Loucy (cell line): ENCODE measurements at regions not wholly inside any gene's neighbourhood (a gene's known extent, or its start where the extent isn't known, plus 50 kb on each side); places are given as distances from the start of the nearest gene placed in this dataset.
A peak's percentile ranks its signal among the peaks of the same experiment; 100 is the strongest.
"Not testable (repeated sequence)": the region's sequence is repeated elsewhere in the genome, so short reads cannot be mapped to it uniquely, and the experiment has no call there.

Experiments used
- H2AFZ ChIP-seq: fragments of 200-600 bp; sonication (generic); 2 replicates; pipeline ENCODE4 v1.6.0; 2016; ENCODE audit warnings: antibody characterized with exemption, mild to moderate bottlenecking, low read length, moderate library complexity
- H3F3A ChIP-seq: fragments of 200-600 bp; 2 replicates; pipeline ENCODE4 v1.6.0; 2016; ENCODE audit warnings: antibody characterized with exemption, low read depth, mild to moderate bottlenecking
- H3K27me3 ChIP-seq: fragments of 200-600 bp; sonication (generic); 2 replicates; pipeline ENCODE4 v1.6.1; 2014; ENCODE audit warnings: low read length, mild to moderate bottlenecking; ENCODE audit not compliant: insufficient read depth, poor library complexity, severe bottlenecking
- H3K36me3 ChIP-seq: fragments of 200-600 bp; sonication (generic); 2 replicates; pipeline ENCODE4 v1.6.1; 2016; ENCODE audit warnings: low read length; ENCODE audit not compliant: insufficient read depth
- H3K4me1 ChIP-seq: fragments of 200-600 bp; sonication (generic); 2 replicates; pipeline ENCODE4 v1.5.1; 2014; ENCODE audit warnings: low read length, mild to moderate bottlenecking; ENCODE audit not compliant: insufficient read depth, poor library complexity, severe bottlenecking
- H3K4me2 ChIP-seq: fragments of 200-600 bp; sonication (generic); 2 replicates; pipeline ENCODE4 v1.6.0; 2014; ENCODE audit warnings: antibody characterized with exemption, low read length, low read depth, mild to moderate bottlenecking; ENCODE audit not compliant: poor library complexity, severe bottlenecking
- H3K4me3 ChIP-seq: fragments of 200-600 bp; sonication (generic); 2 replicates; pipeline ENCODE4 v1.5.1; 2014; ENCODE audit warnings: low read length, mild to moderate bottlenecking, mixed read lengths; ENCODE audit not compliant: poor library complexity, severe bottlenecking
- H3K79me2 ChIP-seq: fragments of 200-600 bp; sonication (generic); 2 replicates; pipeline ENCODE4 v1.6.1; 2014; ENCODE audit warnings: low read length; ENCODE audit not compliant: insufficient read depth
- H3K9ac ChIP-seq: fragments of 200-600 bp; sonication (generic); 2 replicates; pipeline ENCODE4 v1.6.0; 2014; ENCODE audit warnings: mild to moderate bottlenecking, low read depth, low read length, moderate library complexity; ENCODE audit not compliant: poor library complexity, severe bottlenecking
- H3K9me2 ChIP-seq: fragments of 200-600 bp; sonication (generic); replicated peaks from 2 replicates; pipeline ENCODE4 v1.6.1; 2016; ENCODE audit warnings: low read depth, low read length, mixed read lengths
- H3K9me3 ChIP-seq: fragments of 200-600 bp; sonication (generic); 2 replicates; pipeline ENCODE4 v1.6.1; 2014; ENCODE audit warnings: mild to moderate bottlenecking, antibody characterized with exemption, low read length, low read depth; ENCODE audit not compliant: insufficient read depth
- H4K20me1 ChIP-seq: fragments of 200-600 bp; sonication (generic); 2 replicates; pipeline ENCODE4 v1.6.0; 2014; ENCODE audit warnings: antibody characterized with exemption, low read length, mild to moderate bottlenecking; ENCODE audit not compliant: insufficient read depth, poor library complexity, severe bottlenecking
- EZH2phosphoT487 ChIP-seq: fragments of 200-600 bp; IDR thresholded peaks from 2 replicates; pipeline ENCODE4 v1.6.1; 2018; ENCODE audit warnings: antibody characterized with exemption, mild to moderate bottlenecking, moderate library complexity, borderline replicate concordance
- TF ChIP-seq, protein P1 (sequence below): fragments of 200-600 bp; sonication (generic); conservative IDR thresholded peaks from 2 replicates; pipeline ENCODE4 v1.5.1; 2014; ENCODE audit warnings: mild to moderate bottlenecking, antibody characterized with exemption, low read length

- Histone ChIP-seq H2AFZ (no peak overlapping the region), H3K4me3 (no peak overlapping the region), H3K79me2 (no peaks in the 10 kb centered on the region), H3K36me3 (no peaks in the 10 kb centered on the region), H3K4me1 (no peaks in the 10 kb centered on the region), H3K9me2 (no peaks in the 10 kb centered on the region), H3K9me3 (peaks cover 7% of the 10 kb centered on the region; the same call in 1 of the 2 replicates), H3K27me3 (no peaks in the 10 kb centered on the region), H3K9ac (no peak overlapping the region), H3F3A (no peaks in the 10 kb centered on the region), H3K4me2 (no peak overlapping the region), H4K20me1 (no peaks in the 10 kb centered on the region)
- no peak for TF ChIP-seq EZH2phosphoT487
- TF ChIP-seq, protein P1, sequence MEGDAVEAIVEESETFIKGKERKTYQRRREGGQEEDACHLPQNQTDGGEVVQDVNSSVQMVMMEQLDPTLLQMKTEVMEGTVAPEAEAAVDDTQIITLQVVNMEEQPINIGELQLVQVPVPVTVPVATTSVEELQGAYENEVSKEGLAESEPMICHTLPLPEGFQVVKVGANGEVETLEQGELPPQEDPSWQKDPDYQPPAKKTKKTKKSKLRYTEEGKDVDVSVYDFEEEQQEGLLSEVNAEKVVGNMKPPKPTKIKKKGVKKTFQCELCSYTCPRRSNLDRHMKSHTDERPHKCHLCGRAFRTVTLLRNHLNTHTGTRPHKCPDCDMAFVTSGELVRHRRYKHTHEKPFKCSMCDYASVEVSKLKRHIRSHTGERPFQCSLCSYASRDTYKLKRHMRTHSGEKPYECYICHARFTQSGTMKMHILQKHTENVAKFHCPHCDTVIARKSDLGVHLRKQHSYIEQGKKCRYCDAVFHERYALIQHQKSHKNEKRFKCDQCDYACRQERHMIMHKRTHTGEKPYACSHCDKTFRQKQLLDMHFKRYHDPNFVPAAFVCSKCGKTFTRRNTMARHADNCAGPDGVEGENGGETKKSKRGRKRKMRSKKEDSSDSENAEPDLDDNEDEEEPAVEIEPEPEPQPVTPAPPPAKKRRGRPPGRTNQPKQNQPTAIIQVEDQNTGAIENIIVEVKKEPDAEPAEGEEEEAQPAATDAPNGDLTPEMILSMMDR, result 0 out of 2 replicates have a peak, but pooled peaks have one; percentile 12
These were observed 68.2 kb upstream of the MUCL1 start for GRCh38 chr12:54786081-54786480.

DNA sequence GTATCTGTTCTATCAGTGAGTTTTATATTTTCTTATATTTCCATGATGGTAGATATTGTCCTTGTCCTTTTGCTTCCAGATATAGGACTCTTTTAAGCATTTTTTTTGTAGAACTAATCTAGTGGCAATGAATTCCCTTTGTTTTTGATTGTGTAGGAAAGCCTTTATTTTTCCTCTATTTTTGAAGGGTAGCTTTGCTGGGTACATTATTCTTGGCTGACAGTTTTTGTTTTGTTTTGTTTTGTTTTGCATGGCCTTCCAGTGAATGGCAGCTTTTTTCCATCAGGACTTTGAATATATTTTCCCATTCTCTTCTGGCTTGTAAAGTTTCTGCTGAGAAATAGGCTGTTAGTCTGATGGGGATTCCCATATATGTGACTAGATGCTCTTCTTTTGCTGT, 70.2 kb upstream of the MUCL1 start:
- Histone ChIP-seq H3K9me3 (peaks cover 7% of the 10 kb centered on the region; the same call in 1 of the 2 replicates), H3F3A (no peaks in the 10 kb centered on the region), H3K36me3 (no peaks in the 10 kb centered on the region), H3K9me2 (no peaks in the 10 kb centered on the region), H3K4me1 (no peaks in the 10 kb centered on the region), H3K4me2 (no peak overlapping the region), H4K20me1 (no peaks in the 10 kb centered on the region), H3K4me3 (no peak overlapping the region), H3K79me2 (no peaks in the 10 kb centered on the region), H3K27me3 (no peaks in the 10 kb centered on the region), H3K9ac (no peak overlapping the region), H2AFZ (no peak overlapping the region)
- TF ChIP-seq, protein P1, result no peak
- TF ChIP-seq EZH2phosphoT487, result no peak

GRCh38 chr12:54777031-54777430, 77.3 kb upstream of the MUCL1 start:
- H3K9me3 ChIP-seq, H2AFZ ChIP-seq: not testable (repeated sequence)

GRCh38 chr12:54773593-54773992, 80.7 kb upstream of the MUCL1 start:
- TF ChIP-seq, protein P1, result peak; percentile 50
- no peak for TF ChIP-seq EZH2phosphoT487
- no peaks in the 10 kb centered on the region for H3K79me2 ChIP-seq
- no peak overlapping the region for H3K9ac ChIP-seq

More at GRCh38 chr12:54777031-54777430, 77.3 kb upstream of the MUCL1 start:
- H3K9ac ChIP-seq, H4K20me1 ChIP-seq, H3F3A ChIP-seq, H3K79me2 ChIP-seq, H3K27me3 ChIP-seq, H3K4me3 ChIP-seq, H3K4me2 ChIP-seq, H3K4me1 ChIP-seq, H3K36me3 ChIP-seq, H3K9me2 ChIP-seq: not testable (repeated sequence)

More at GRCh38 chr12:54773593-54773992, 80.7 kb upstream of the MUCL1 start:
- Histone ChIP-seq H3K9me3 (no peaks in the 10 kb centered on the region), H3K36me3 (no peaks in the 10 kb centered on the region), H3K4me3 (no peak overlapping the region), H3F3A (no peaks in the 10 kb centered on the region), H3K27me3 (no peaks in the 10 kb centered on the region), H3K9me2 (no peaks in the 10 kb centered on the region), H3K4me2 (no peak overlapping the region), H3K4me1 (no peaks in the 10 kb centered on the region), H2AFZ (no peak overlapping the region), H4K20me1 (no peaks in the 10 kb centered on the region)
